H1 (cell line): ENCODE measurements at regions not wholly inside any gene's neighbourhood (a gene's known extent, or its start where the extent isn't known, plus 50 kb on each side); places are given as distances from the start of the nearest gene placed in this dataset.

Source experiments
- CTCF ChIA-PET: fragments of 300-600 bp; sonication (Branson Sonifier 250); formaldehyde crosslinking; loops from one replicate; lab custom pipeline; 2021; ENCODE audit not compliant: partially characterized antibody; lab: Charles Lee
- POLR2A ChIA-PET: fragments of 300-600 bp; sonication (Branson Sonifier 250); formaldehyde crosslinking; loops from one replicate; lab custom pipeline; 2021; ENCODE audit warnings: inconsistent platforms; ENCODE audit not compliant: partially characterized antibody; lab: Charles Lee
- DNase-seq, 2 experiments: peaks; one replicate each; pipeline versions ENCODE4 v3.0.0 to v3.0.0-alpha.2; 2010 to 2022; ENCODE audit warnings: low spot score in 2 of 2, low read depth in 1 of 2, mixed read lengths in 1 of 2
- FAIRE-seq: peaks from 2 replicates; lab custom pipeline; 2011; peaks lifted over from hg19 to GRCh38; lab: Jason Lieb, UNC
- H2AFZ ChIP-seq: 2 replicates; pipeline ENCODE4 v1.8.1; 2012; ENCODE audit warnings: low read length, inconsistent platforms
- H2AK5ac ChIP-seq: 2 replicates; pipeline ENCODE4 v1.6.1; 2013; ENCODE audit warnings: low read depth, low read length
- H2BK120ac ChIP-seq: replicated peaks from 2 replicates; pipeline ENCODE3; 2013; ENCODE audit warnings: low read depth, low read length, inconsistent platforms
- H2BK12ac ChIP-seq: 2 replicates; pipeline ENCODE4 v1.6.1; 2013; ENCODE audit warnings: low read depth, low read length
- H2BK15ac ChIP-seq: 2 replicates; pipeline ENCODE4 v1.6.1; 2013; ENCODE audit warnings: low read length
- H2BK20ac ChIP-seq: 2 replicates; pipeline ENCODE4 v1.6.1; 2013; ENCODE audit warnings: low read length
- H2BK5ac ChIP-seq: 2 replicates; pipeline ENCODE4 v1.6.1; 2013; ENCODE audit warnings: low read depth, low read length
- H3K14ac ChIP-seq: 2 replicates; pipeline ENCODE4 v1.6.1; 2013; ENCODE audit warnings: inconsistent platforms; ENCODE audit not compliant: insufficient read length
- H3K18ac ChIP-seq: 2 replicates; pipeline ENCODE4 v1.6.1; 2013; ENCODE audit warnings: low read length; ENCODE audit errors: extremely low read depth
- H3K23ac ChIP-seq: 2 replicates; pipeline ENCODE4 v1.6.1; 2013; ENCODE audit warnings: inconsistent platforms; ENCODE audit not compliant: insufficient read length
- H3K23me2 ChIP-seq: 2 replicates; pipeline ENCODE4 v1.6.1; 2013; ENCODE audit warnings: low read depth, low read length
- H3K27ac ChIP-seq: 2 replicates; pipeline ENCODE4 v1.6.1; 2011; ENCODE audit warnings: low read depth, low read length, inconsistent platforms
- H3K27me3 ChIP-seq, 4 experiments: replicated peaks in 1 of 4; 1 replicate in 1 of 4; 2 replicates in 3 of 4; pipeline versions ENCODE4 v1.6.1 to v1.8.1; 2011 to 2013; ENCODE audit warnings: low read length in 3 of 4, mild to moderate bottlenecking in 3 of 4, inconsistent platforms in 2 of 4, mixed read lengths in 2 of 4, moderate library complexity in 1 of 4; ENCODE audit not compliant: control insufficient read depth in 3 of 4, insufficient read depth in 3 of 4; ENCODE audit errors: extremely low read depth in 1 of 4
- H3K36me3 ChIP-seq, 4 experiments: 2 replicates each; pipeline versions ENCODE4 v1.6.1 to v1.8.1; 2011 to 2013; ENCODE audit warnings: mild to moderate bottlenecking in 4 of 4, low read length in 3 of 4, moderate library complexity in 2 of 4, control low read depth in 1 of 4, inconsistent platforms in 1 of 4; ENCODE audit not compliant: insufficient read depth in 4 of 4, control insufficient read depth in 2 of 4
- H3K4ac ChIP-seq: replicated peaks from 2 replicates; pipeline ENCODE3; 2013; ENCODE audit warnings: low read length, low read depth, mixed read lengths, inconsistent platforms; ENCODE audit not compliant: insufficient read length
- H3K4me1 ChIP-seq, 4 experiments: replicated peaks in 1 of 4; 1 replicate in 1 of 4; 2 replicates in 3 of 4; pipeline versions ENCODE4 v1.6.1 to v1.8.1; 2011 to 2013; ENCODE audit warnings: low read length in 3 of 4, inconsistent platforms in 2 of 4, mixed read lengths in 1 of 4; ENCODE audit not compliant: insufficient read depth in 4 of 4, control insufficient read depth in 3 of 4
- H3K4me2 ChIP-seq, 2 experiments: 2 replicates each; pipeline versions ENCODE4 v1.6.1 to v1.8.1; 2011 to 2013; ENCODE audit warnings: low read depth in 2 of 2, low read length in 2 of 2, control low read depth in 1 of 2, inconsistent platforms in 1 of 2, mild to moderate bottlenecking in 1 of 2; ENCODE audit not compliant: insufficient read depth in 1 of 2
- H3K4me3 ChIP-seq, 4 experiments: fragments of 200-600, 300-600 bp in 1 of 4; sonication (generic), shearing (Covaris generic), sonication (Bioruptor Twin) in 1 of 4; 2 replicates each; pipeline versions ENCODE4 v1.5.1 to v1.8.1; 2011 to 2016; ENCODE audit warnings: low read length in 4 of 4, low read depth in 3 of 4, control low read depth in 2 of 4, inconsistent platforms in 2 of 4, mild to moderate bottlenecking in 2 of 4, mixed read lengths in 1 of 4, moderate library complexity in 1 of 4; ENCODE audit not compliant: insufficient read depth in 2 of 4; ENCODE audit errors: extremely low read depth in 1 of 4
- H3K56ac ChIP-seq: replicated peaks from 2 replicates; pipeline ENCODE3; 2013; ENCODE audit warnings: low read depth, mild to moderate bottlenecking, mixed read lengths, low read length, inconsistent platforms; ENCODE audit not compliant: insufficient read length
- H3K79me1 ChIP-seq: 2 replicates; pipeline ENCODE4 v1.6.1; 2013; ENCODE audit warnings: low read depth, low read length, control low read depth
- H3K79me2 ChIP-seq, 2 experiments: 2 replicates each; pipeline versions ENCODE4 v1.6.1 to v1.8.1; 2012 to 2013; ENCODE audit warnings: low read length in 2 of 2, mild to moderate bottlenecking in 2 of 2, inconsistent platforms in 1 of 2; ENCODE audit not compliant: insufficient read depth in 2 of 2, control insufficient read depth in 1 of 2
- H3K9ac ChIP-seq, 4 experiments: replicated peaks in 1 of 4; 1 replicate in 1 of 4; 2 replicates in 3 of 4; pipeline versions ENCODE4 v1.6.1 to v1.8.1; 2011 to 2013; ENCODE audit warnings: low read depth in 3 of 4, low read length in 3 of 4, control low read depth in 2 of 4, mild to moderate bottlenecking in 2 of 4, moderate library complexity in 2 of 4, inconsistent platforms in 1 of 4; ENCODE audit errors: extremely low read depth in 1 of 4
- H3K9me3 ChIP-seq, 2 experiments: 2 replicates each; pipeline versions ENCODE4 v1.6.1 to v1.8.1; 2012 to 2013; ENCODE audit warnings: mild to moderate bottlenecking in 2 of 2, moderate library complexity in 2 of 2, control low read depth in 1 of 2, inconsistent platforms in 1 of 2, low read depth in 1 of 2, low read length in 1 of 2, mixed read lengths in 1 of 2; ENCODE audit not compliant: insufficient read depth in 2 of 2
- H4K20me1 ChIP-seq, 2 experiments: replicated peaks in 1 of 2; 2 replicates each; pipeline versions ENCODE3 to v1.8.1; 2011 to 2013; ENCODE audit warnings: inconsistent platforms in 2 of 2, low read length in 2 of 2, mild to moderate bottlenecking in 1 of 2; ENCODE audit not compliant: insufficient read depth in 2 of 2, control insufficient read depth in 1 of 2
- H4K5ac ChIP-seq: 2 replicates; pipeline ENCODE4 v1.6.1; 2013; ENCODE audit warnings: low read length, low read depth, mixed read lengths, inconsistent platforms; ENCODE audit not compliant: insufficient read length
- H4K8ac ChIP-seq: 2 replicates; pipeline ENCODE4 v1.8.0; 2013; ENCODE audit warnings: mild to moderate bottlenecking, moderate library complexity, low read length, inconsistent platforms; ENCODE audit not compliant: insufficient read depth; ENCODE audit errors: extremely low read depth
- H4K91ac ChIP-seq: replicated peaks from 2 replicates; pipeline ENCODE3; 2013; ENCODE audit warnings: low read length, mixed read lengths, inconsistent platforms; ENCODE audit not compliant: insufficient read length
- GABPA ChIP-seq: IDR thresholded peaks from 2 replicates; pipeline ENCODE4 v1.6.1; 2011; ENCODE audit warnings: mild to moderate bottlenecking, low read length, moderate library complexity, borderline replicate concordance; ENCODE audit not compliant: insufficient read depth
- PHF8 ChIP-seq: fragments of 200-600 bp; sonication (generic); conservative IDR thresholded peaks from 2 replicates; pipeline ENCODE4 v1.7.1; 2012; ENCODE audit warnings: low read depth, mild to moderate bottlenecking, inconsistent platforms, low read length, moderate library complexity
- WGBS, 2 experiments: shearing (Covaris generic) in 1 of 2; methylation state at CpG; one replicate each; pipeline versions ENCODE4 v1.1.6 to v1.1.7; 2013 to 2015; ENCODE audit warnings: low lambda C conversion rate in 2 of 2, mixed read lengths in 2 of 2, inconsistent platforms in 1 of 2, low coverage in 1 of 2, missing lambda C conversion rate in 1 of 2; ENCODE audit not compliant: insufficient replicate concordance in 2 of 2, insufficient coverage in 1 of 2, insufficient read length in 1 of 2; ENCODE audit errors: extremely low coverage in 1 of 2, missing lambda C conversion rate in 1 of 2; 5-methylcytosine and 5-hydroxymethylcytosine counted together

DNA sequence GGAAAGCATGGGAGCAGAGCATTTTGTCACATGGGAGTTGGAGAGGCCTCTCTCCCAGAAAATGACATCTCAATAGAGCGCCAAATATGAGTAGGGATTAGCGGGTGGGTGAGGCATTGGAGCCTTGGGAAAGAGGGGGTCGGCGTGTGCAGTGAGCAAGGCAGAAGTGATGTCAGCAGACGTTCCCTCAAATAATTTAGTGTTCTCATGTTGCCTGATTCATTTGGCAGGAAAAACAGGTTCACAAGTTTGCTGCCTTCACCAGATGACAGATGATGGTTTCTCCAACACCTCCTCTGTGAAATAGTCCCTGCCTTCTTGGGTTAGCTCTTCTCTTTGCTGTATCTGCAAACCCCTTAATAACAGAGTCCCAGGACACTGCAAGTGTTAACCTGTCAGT, 118.5 kb upstream of the ARHGAP20 start:
- no peak for FAIRE-seq
- Histone ChIP-seq H2BK120ac (no peak overlapping the region), H4K91ac (no peak overlapping the region), H3K9ac (no peak overlapping the region), H4K5ac (no peak overlapping the region), H3K23me2 (no peaks in the 10 kb centered on the region), H3K4me3 (no peak overlapping the region), H4K8ac (no peak overlapping the region), H2AFZ (no peak overlapping the region), H2BK12ac (no peak overlapping the region), H3K4ac (no peak overlapping the region), H3K79me1 (no peaks in the 10 kb centered on the region), H3K27me3 (no peaks in the 10 kb centered on the region), H2BK20ac (no peak overlapping the region), H3K4me2 (no peak overlapping the region), H3K23ac (no peak overlapping the region), H2BK5ac (no peak overlapping the region), H3K18ac (no peak overlapping the region), H3K36me3 (no peaks in the 10 kb centered on the region), H3K27ac (no peak overlapping the region), H3K79me2 (no peaks in the 10 kb centered on the region), H3K56ac (no peak overlapping the region), H2BK15ac (0 out of 2 replicates have a peak overlapping the region, but pooled peaks have one; percentile 49), H3K9me3 (no peaks in the 10 kb centered on the region), H3K14ac (no peak overlapping the region), H4K20me1 (no peaks in the 10 kb centered on the region), H3K4me1 (peaks cover 0 to 3% (median 0%) of the 10 kb centered on the region in 4 experiments; a peak in 1 of 7 replicates), H2AK5ac (no peak overlapping the region)
- no peak for DNase-seq
- CTCF ChIA-PET: no interaction called here
- 89% methylated on average over 5 of the region's 5 CpGs; no CpG with 5 or more reads in 1 of the 2 experiments for WGBS, 2 experiments
- POLR2A ChIA-PET: no interaction called here
- TF ChIP-seq GABPA (no peak), PHF8 (no peak)
